Mesendoderm (in vitro differentiated cells): ENCODE measurements at regions not wholly inside any gene's neighbourhood (a gene's known extent, or its start where the extent isn't known, plus 50 kb on each side); places are given as distances from the start of the nearest gene placed in this dataset.
"Not testable (repeated sequence)": the region's sequence is repeated elsewhere in the genome, so short reads cannot be mapped to it uniquely, and the experiment has no call there.

ENCODE experiments used
- DNase-seq: peaks from one replicate; pipeline ENCODE4 v3.0.0; 2013
- H2AK5ac ChIP-seq: 2 replicates; pipeline ENCODE4 v1.6.1; 2013; ENCODE audit warnings: low read length, inconsistent platforms
- H2BK120ac ChIP-seq: 2 replicates; pipeline ENCODE4 v1.6.1; 2013; ENCODE audit warnings: low read depth, mild to moderate bottlenecking, low read length, moderate library complexity, mixed read lengths
- H2BK15ac ChIP-seq: replicated peaks from 2 replicates; pipeline ENCODE4 v1.6.1; 2013; ENCODE audit warnings: low read depth, mild to moderate bottlenecking, moderate library complexity
- H2BK5ac ChIP-seq: 2 replicates; pipeline ENCODE4 v1.6.1; 2013; ENCODE audit warnings: low read length, inconsistent platforms
- H3K18ac ChIP-seq: 2 replicates; pipeline ENCODE4 v1.6.1; 2013; ENCODE audit warnings: mild to moderate bottlenecking, low read length, mixed read lengths
- H3K23ac ChIP-seq: one replicate; pipeline ENCODE4 v1.6.1; 2013; ENCODE audit warnings: low read length
- H3K27ac ChIP-seq: 2 replicates; pipeline ENCODE4 v1.5.1; 2013; ENCODE audit warnings: low read depth, mild to moderate bottlenecking, inconsistent platforms, low read length, moderate library complexity
- H3K27me3 ChIP-seq: 2 replicates; pipeline ENCODE4 v1.6.1; 2013; ENCODE audit warnings: low read length, control low read depth, mild to moderate bottlenecking, inconsistent platforms; ENCODE audit not compliant: insufficient read depth, poor library complexity
- H3K36me3 ChIP-seq: 2 replicates; pipeline ENCODE4 v1.6.1; 2013; ENCODE audit warnings: low read length, inconsistent platforms; ENCODE audit not compliant: control insufficient read depth, insufficient read depth
- H3K4ac ChIP-seq: one replicate; pipeline ENCODE4 v1.6.1; 2013; ENCODE audit warnings: low read depth, mild to moderate bottlenecking, low read length, moderate library complexity
- H3K4me1 ChIP-seq: 2 replicates; pipeline ENCODE4 v1.6.1; 2013; ENCODE audit warnings: low read depth, low read length, inconsistent platforms; ENCODE audit not compliant: control insufficient read depth
- H3K4me2 ChIP-seq: 2 replicates; pipeline ENCODE4 v1.6.1; 2013; ENCODE audit warnings: low read length
- H3K4me3 ChIP-seq: 2 replicates; pipeline ENCODE4 v1.5.1; 2013; ENCODE audit warnings: mild to moderate bottlenecking, low read length
- H3K56ac ChIP-seq: one replicate; pipeline ENCODE4 v1.6.1; 2013; ENCODE audit warnings: low read length
- H3K79me1 ChIP-seq: 2 replicates; pipeline ENCODE4 v1.6.1; 2013; ENCODE audit warnings: low read length, inconsistent platforms
- H3K79me2 ChIP-seq: 2 replicates; pipeline ENCODE4 v1.6.1; 2013; ENCODE audit warnings: mild to moderate bottlenecking, low read length; ENCODE audit not compliant: control insufficient read depth, insufficient read depth
- H3K9ac ChIP-seq: 2 replicates; pipeline ENCODE4 v1.6.1; 2013; ENCODE audit warnings: low read length, inconsistent platforms
- H4K5ac ChIP-seq: one replicate; pipeline ENCODE4 v1.6.1; 2013; ENCODE audit warnings: low read length
- H4K8ac ChIP-seq: one replicate; pipeline ENCODE4 v1.6.1; 2013; ENCODE audit warnings: low read depth, mild to moderate bottlenecking, control low read depth, low read length, moderate library complexity
- WGBS: extraction: QIAGEN DNeasy Blood & Tissue Kit; methylation state at CpG from one replicate; pipeline ENCODE4 v1.1.7; 2013; ENCODE audit warnings: low lambda C conversion rate, missing lambda C conversion rate; ENCODE audit not compliant: insufficient coverage; ENCODE audit errors: extremely low coverage; 5-methylcytosine and 5-hydroxymethylcytosine counted together

DNA sequence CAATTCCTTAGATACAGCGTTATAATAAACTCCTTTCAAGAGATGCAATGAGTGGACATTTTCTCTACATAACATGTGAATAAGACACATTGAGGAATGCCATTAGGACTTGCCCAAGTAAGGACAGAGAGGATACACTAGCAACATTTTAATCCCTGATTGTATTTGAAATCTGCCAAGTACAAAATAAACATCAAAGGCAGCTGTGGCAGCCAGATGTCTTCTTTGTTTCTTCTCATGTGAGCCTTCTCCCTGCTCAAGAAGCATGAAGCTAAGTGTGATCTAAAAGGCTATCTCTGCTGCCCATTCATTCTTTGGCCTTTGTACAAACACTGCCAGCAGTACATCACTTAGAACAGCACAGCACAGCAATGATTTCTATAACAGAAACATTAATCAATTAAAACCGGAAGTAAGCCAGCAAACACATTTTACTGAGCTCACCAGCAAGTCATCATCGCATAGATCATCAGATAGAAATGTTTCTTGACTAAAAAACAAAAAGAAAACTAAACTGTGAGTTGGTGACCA lies 364.0 kb downstream of the CNTN6 start:
- Histone ChIP-seq H3K4ac (no peak overlapping the region), H3K27ac (no peak overlapping the region), H3K79me1 (no peaks in the 10 kb centered on the region), H3K4me2 (no peak overlapping the region), H3K18ac (no peak overlapping the region), H2BK120ac (no peak overlapping the region), H3K27me3 (no peaks in the 10 kb centered on the region), H3K23ac (no peak overlapping the region), H3K4me1 (no peaks in the 10 kb centered on the region), H4K5ac (no peak overlapping the region), H2AK5ac (no peak overlapping the region), H4K8ac (no peak overlapping the region), H3K56ac (no peak overlapping the region), H3K9ac (no peak overlapping the region), H3K4me3 (no peak overlapping the region), H2BK5ac (no peak overlapping the region), H2BK15ac (no peak overlapping the region), H3K79me2 (no peaks in the 10 kb centered on the region), H3K36me3 (no peaks in the 10 kb centered on the region)
- WGBS = no CpG with 5 or more reads among the region's 3 CpGs
- no peak for DNase-seq

- Histone ChIP-seq H3K23ac (no peak overlapping the region), H3K4me2 (no peak overlapping the region), H2BK5ac (no peak overlapping the region), H3K27me3 (no peaks in the 10 kb centered on the region), H2BK15ac (no peak overlapping the region), H3K4me1 (no peaks in the 10 kb centered on the region), H4K8ac (no peak overlapping the region), H3K18ac (no peak overlapping the region), H2AK5ac (no peak overlapping the region), H3K27ac (no peak overlapping the region), H3K79me2 (no peaks in the 10 kb centered on the region), H3K36me3 (no peaks in the 10 kb centered on the region), H3K9ac (no peak overlapping the region), H3K56ac (no peak overlapping the region), H3K79me1 (no peaks in the 10 kb centered on the region), H3K4me3 (no peak overlapping the region), H2BK120ac (no peak overlapping the region), H3K4ac (no peak overlapping the region), H4K5ac (no peak overlapping the region)
- WGBS = no CpG with 5 or more reads among the region's 2 CpGs
- DNase-seq = no peak
Measured at GRCh38 chr3:1462371-1462770, 369.5 kb downstream of the CNTN6 start.

DNA sequence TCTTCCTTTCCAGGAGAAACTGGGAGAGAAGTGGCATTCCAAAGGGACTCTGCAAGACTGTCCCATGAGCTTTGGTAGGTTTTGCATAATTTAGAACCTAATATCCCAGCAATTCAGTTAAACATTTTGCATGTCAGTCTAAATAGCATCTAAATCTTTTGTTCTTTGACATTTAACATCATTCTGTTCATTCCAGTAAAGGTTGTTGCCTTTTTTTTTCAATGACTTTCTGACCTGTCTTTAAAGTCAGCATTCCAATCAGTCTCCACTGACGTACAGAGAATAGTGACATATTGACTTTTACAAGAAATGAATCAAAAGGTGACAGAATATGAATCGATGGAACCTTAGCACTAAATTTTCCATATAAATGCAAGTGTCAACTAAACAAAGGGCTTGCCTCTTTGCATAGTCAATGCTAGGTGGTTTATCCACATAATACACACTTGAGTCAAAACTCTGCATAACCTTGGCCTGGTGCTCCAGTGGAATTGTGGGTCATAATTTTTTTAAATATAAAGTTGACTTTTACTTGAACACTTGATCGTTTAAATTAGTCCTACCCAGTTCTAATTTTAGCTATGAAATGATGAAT lies 370.1 kb downstream of the CNTN6 start:
- no peak overlapping the region for H3K27ac ChIP-seq
- WGBS = no CpG with 5 or more reads among the region's 3 CpGs
- H3K79me2 ChIP-seq = no peaks in the 10 kb centered on the region
- H3K9ac ChIP-seq = no peak overlapping the region
- no peaks in the 10 kb centered on the region for H3K79me1 ChIP-seq
- no peak overlapping the region for H3K56ac ChIP-seq
- no peaks in the 10 kb centered on the region for H3K27me3 ChIP-seq
- no peak overlapping the region for H3K4ac ChIP-seq
- DNase-seq = no peak
- no peaks in the 10 kb centered on the region for H3K4me1 ChIP-seq
- no peak overlapping the region for H3K4me3 ChIP-seq
- no peak overlapping the region for H2BK15ac ChIP-seq
- H3K36me3 ChIP-seq = no peaks in the 10 kb centered on the region
- H3K23ac ChIP-seq = no peak overlapping the region
- H3K18ac ChIP-seq = no peak overlapping the region
- no peak overlapping the region for H2BK120ac ChIP-seq
- no peak overlapping the region for H2BK5ac ChIP-seq
- no peak overlapping the region for H3K4me2 ChIP-seq
- no peak overlapping the region for H4K8ac ChIP-seq
- no peak overlapping the region for H2AK5ac ChIP-seq
- no peak overlapping the region for H4K5ac ChIP-seq

GRCh38 chr3:1465091-1465490 lies 372.3 kb downstream of the CNTN6 start:
- H3K27me3 ChIP-seq, H3K18ac ChIP-seq, H2BK5ac ChIP-seq, H3K79me2 ChIP-seq, DNase-seq, H3K23ac ChIP-seq, H3K56ac ChIP-seq, H4K8ac ChIP-seq, H4K5ac ChIP-seq, H3K27ac ChIP-seq, H2AK5ac ChIP-seq, H3K9ac ChIP-seq, H3K4me2 ChIP-seq, H3K79me1 ChIP-seq, H3K4me3 ChIP-seq, H3K4me1 ChIP-seq, H2BK15ac ChIP-seq, H3K36me3 ChIP-seq, H3K4ac ChIP-seq, H2BK120ac ChIP-seq: not testable (repeated sequence)
- no CpG with 5 or more reads among the region's 10 CpGs for WGBS

- no CpG with 5 or more reads among the region's 4 CpGs for WGBS
- H4K5ac ChIP-seq = no peak overlapping the region
- no peaks in the 10 kb centered on the region for H3K36me3 ChIP-seq
- no peak overlapping the region for H3K4me2 ChIP-seq
- no peak overlapping the region for H2BK120ac ChIP-seq
- no peak overlapping the region for H3K9ac ChIP-seq
- H2BK15ac ChIP-seq = no peak overlapping the region
- H4K8ac ChIP-seq = no peak overlapping the region
- no peak overlapping the region for H3K56ac ChIP-seq
- no peaks in the 10 kb centered on the region for H3K4me1 ChIP-seq
- no peak overlapping the region for H3K4ac ChIP-seq
- no peaks in the 10 kb centered on the region for H3K79me2 ChIP-seq
- H3K18ac ChIP-seq = no peak overlapping the region
- no peaks in the 10 kb centered on the region for H3K27me3 ChIP-seq
- no peak overlapping the region for H3K4me3 ChIP-seq
- no peak overlapping the region for H2AK5ac ChIP-seq
- H3K27ac ChIP-seq = no peak overlapping the region
- no peak overlapping the region for H3K23ac ChIP-seq
- H2BK5ac ChIP-seq = no peak overlapping the region
- no peaks in the 10 kb centered on the region for H3K79me1 ChIP-seq
- DNase-seq = no peak
Measured at GRCh38 chr3:1468145-1468544, 375.3 kb downstream of the CNTN6 start.

GRCh38 chr3:1469248-1469647 lies 376.4 kb downstream of the CNTN6 start:
- no peak overlapping the region for H3K23ac ChIP-seq
- no peak overlapping the region for H3K56ac ChIP-seq
- H3K27me3 ChIP-seq = no peaks in the 10 kb centered on the region
- no peak overlapping the region for H3K4me3 ChIP-seq
- DNase-seq = no peak
- no peak overlapping the region for H3K4me2 ChIP-seq
- no peak overlapping the region for H4K8ac ChIP-seq
- no peak overlapping the region for H3K27ac ChIP-seq
- H3K36me3 ChIP-seq = no peaks in the 10 kb centered on the region
- no peak overlapping the region for H2BK5ac ChIP-seq
- no peak overlapping the region for H4K5ac ChIP-seq
- no peaks in the 10 kb centered on the region for H3K79me1 ChIP-seq
- no CpG with 5 or more reads among the region's 2 CpGs for WGBS
- no peaks in the 10 kb centered on the region for H3K79me2 ChIP-seq
- H3K4ac ChIP-seq = no peak overlapping the region
- no peak overlapping the region for H2BK120ac ChIP-seq
- no peak overlapping the region for H3K18ac ChIP-seq
- no peak overlapping the region for H3K9ac ChIP-seq
- H2AK5ac ChIP-seq = no peak overlapping the region
- H3K4me1 ChIP-seq = no peaks in the 10 kb centered on the region
- no peak overlapping the region for H2BK15ac ChIP-seq
